MM.1S (cell line): ENCODE measurements at regions not wholly inside any gene's neighbourhood (a gene's known extent, or its start where the extent isn't known, plus 50 kb on each side); places are given as distances from the start of the nearest gene placed in this dataset.

Experiments
- EZH2phosphoT487 ChIP-seq: fragments of 300-600 bp; sonication (generic); IDR thresholded peaks from 2 replicates; pipeline ENCODE4 v1.6.1; 2018; ENCODE audit warnings: antibody characterized with exemption, low read length
- TF ChIP-seq, protein P1 (sequence below): fragments of 300-600 bp; sonication (generic); IDR thresholded peaks from 2 replicates; pipeline ENCODE4 v1.5.1; 2016; ENCODE audit warnings: antibody characterized with exemption, low read length, mixed read lengths

DNA sequence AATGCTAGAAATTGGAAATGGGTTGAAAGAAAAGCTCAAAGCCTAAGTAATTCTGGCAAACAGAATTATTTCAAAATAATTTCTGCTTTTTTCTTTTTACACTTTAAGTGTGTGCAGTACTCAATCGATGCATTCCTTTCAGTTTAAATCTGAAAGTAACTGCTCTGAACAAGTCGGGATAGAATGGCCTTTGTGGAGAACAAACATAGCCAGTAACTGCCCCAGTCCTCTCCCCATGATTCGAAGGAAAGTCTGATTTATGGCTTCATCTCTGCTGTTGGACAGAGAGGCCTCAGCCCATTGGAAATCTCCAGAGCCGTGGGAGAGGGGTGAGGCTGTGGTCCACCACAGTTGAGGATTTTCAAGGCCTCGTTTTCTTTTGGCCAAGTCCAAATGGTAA is 174.0 kb upstream of the TLL1 start:
- TF ChIP-seq, protein P1, sequence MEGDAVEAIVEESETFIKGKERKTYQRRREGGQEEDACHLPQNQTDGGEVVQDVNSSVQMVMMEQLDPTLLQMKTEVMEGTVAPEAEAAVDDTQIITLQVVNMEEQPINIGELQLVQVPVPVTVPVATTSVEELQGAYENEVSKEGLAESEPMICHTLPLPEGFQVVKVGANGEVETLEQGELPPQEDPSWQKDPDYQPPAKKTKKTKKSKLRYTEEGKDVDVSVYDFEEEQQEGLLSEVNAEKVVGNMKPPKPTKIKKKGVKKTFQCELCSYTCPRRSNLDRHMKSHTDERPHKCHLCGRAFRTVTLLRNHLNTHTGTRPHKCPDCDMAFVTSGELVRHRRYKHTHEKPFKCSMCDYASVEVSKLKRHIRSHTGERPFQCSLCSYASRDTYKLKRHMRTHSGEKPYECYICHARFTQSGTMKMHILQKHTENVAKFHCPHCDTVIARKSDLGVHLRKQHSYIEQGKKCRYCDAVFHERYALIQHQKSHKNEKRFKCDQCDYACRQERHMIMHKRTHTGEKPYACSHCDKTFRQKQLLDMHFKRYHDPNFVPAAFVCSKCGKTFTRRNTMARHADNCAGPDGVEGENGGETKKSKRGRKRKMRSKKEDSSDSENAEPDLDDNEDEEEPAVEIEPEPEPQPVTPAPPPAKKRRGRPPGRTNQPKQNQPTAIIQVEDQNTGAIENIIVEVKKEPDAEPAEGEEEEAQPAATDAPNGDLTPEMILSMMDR, result no peak
- no peak for TF ChIP-seq EZH2phosphoT487
